Keratinocyte (primary cell): ENCODE measurements at regions not wholly inside any gene's neighbourhood (a gene's known extent, or its start where the extent isn't known, plus 50 kb on each side); places are given as distances from the start of the nearest gene placed in this dataset.

ENCODE experiments used
- DNase-seq: peaks from one replicate; pipeline ENCODE4 v3.0.0-alpha.2; 2011; ENCODE audit warnings: low read depth, missing footprints, low spot score
- FAIRE-seq: peaks from 2 replicates; lab custom pipeline; 2011; peaks lifted over from hg19 to GRCh38; lab: Jason Lieb, UNC
- H2AFZ ChIP-seq: 2 replicates; pipeline ENCODE4 v1.6.0; 2012; ENCODE audit warnings: low read length, control low read depth, inconsistent platforms; ENCODE audit not compliant: control insufficient read depth
- H3K27ac ChIP-seq: 2 replicates; pipeline ENCODE4 v1.5.1; 2011; ENCODE audit warnings: low read length; ENCODE audit not compliant: control insufficient read depth, insufficient read depth
- H3K27me3 ChIP-seq: 3 replicates; pipeline ENCODE4 v1.6.0; 2011; ENCODE audit warnings: low read length; ENCODE audit not compliant: control insufficient read depth, insufficient read depth; ENCODE audit errors: extremely low read depth
- H3K36me3 ChIP-seq, 2 experiments: 2 replicates in 1 of 2; 3 replicates in 1 of 2; pipeline ENCODE4 v1.5.1; 2011; ENCODE audit warnings: low read length in 2 of 2, mild to moderate bottlenecking in 1 of 2; ENCODE audit not compliant: control insufficient read depth in 2 of 2, insufficient read depth in 2 of 2; ENCODE audit errors: extremely low read depth in 1 of 2
- H3K4me1 ChIP-seq: 3 replicates; pipeline ENCODE4 v1.5.1; 2011; ENCODE audit warnings: low read length; ENCODE audit not compliant: control insufficient read depth, insufficient read depth; ENCODE audit errors: extremely low read depth
- H3K4me2 ChIP-seq: 3 replicates; pipeline ENCODE4 v1.6.0; 2011; ENCODE audit warnings: low read depth, low read length; ENCODE audit not compliant: control insufficient read depth, insufficient read depth; ENCODE audit errors: extremely low read depth
- H3K4me3 ChIP-seq, 3 experiments: fragments of 200-600 bp in 1 of 3; sonication (generic) in 1 of 3; 2 replicates in 2 of 3; 3 replicates in 1 of 3; pipeline ENCODE4 v1.5.1; 2011 to 2016; ENCODE audit warnings: low read length in 3 of 3, mild to moderate bottlenecking in 3 of 3, control low read depth in 2 of 3, inconsistent platforms in 1 of 3, low read depth in 1 of 3, mixed read lengths in 1 of 3, mixed run types in 1 of 3, moderate library complexity in 1 of 3; ENCODE audit not compliant: control insufficient read depth in 2 of 3, insufficient read depth in 2 of 3; ENCODE audit errors: extremely low read depth in 1 of 3
- H3K79me2 ChIP-seq: 2 replicates; pipeline ENCODE4 v1.6.0; 2012; ENCODE audit warnings: low read length; ENCODE audit not compliant: control insufficient read depth, insufficient read depth
- H3K9ac ChIP-seq: 3 replicates; pipeline ENCODE4 v1.6.0; 2011; ENCODE audit warnings: low read length; ENCODE audit not compliant: control insufficient read depth, insufficient read depth; ENCODE audit errors: extremely low read depth
- H3K9me1 ChIP-seq: 3 replicates; pipeline ENCODE4 v1.6.0; 2011; ENCODE audit warnings: low read length; ENCODE audit not compliant: control insufficient read depth, insufficient read depth; ENCODE audit errors: extremely low read depth
- H3K9me3 ChIP-seq: 2 replicates; pipeline ENCODE4 v1.5.1; 2012; ENCODE audit warnings: low read depth, low read length; ENCODE audit not compliant: control insufficient read depth
- H4K20me1 ChIP-seq: 3 replicates; pipeline ENCODE4 v1.6.0; 2011; ENCODE audit warnings: low read length; ENCODE audit not compliant: control insufficient read depth, insufficient read depth; ENCODE audit errors: extremely low read depth
- CTCF ChIP-seq, 3 experiments: IDR thresholded peaks in 1 of 3; conservative IDR thresholded peaks in 1 of 3; optimal IDR thresholded peaks in 1 of 3; 2 replicates in 2 of 3; 3 replicates in 1 of 3; pipeline versions ENCODE3 to v1.5.1; 2011; ENCODE audit warnings: low read length in 3 of 3, mild to moderate bottlenecking in 3 of 3, moderate library complexity in 2 of 3, control low read depth in 1 of 3, inconsistent platforms in 1 of 3; ENCODE audit not compliant: insufficient read depth in 2 of 3; ENCODE audit errors: extremely low read depth in 1 of 3
- EZH2 ChIP-seq: IDR thresholded peaks from one replicate; pipeline ENCODE4 v1.6.1; 2012; ENCODE audit warnings: inconsistent platforms, mild to moderate bottlenecking, low read length, moderate library complexity
- dilution Hi-C: fragments of 300-500 bp; cut with MboI; formaldehyde crosslinking; loops from one replicate; pipeline ENCODE4 v1.7.0; 2020; ENCODE audit warnings: low sequenced_read_pairs; ENCODE audit not compliant: extremely low pct_ligation_motif_present

- Histone ChIP-seq H2AFZ (no peak overlapping the region), H3K79me2 (no peaks in the 10 kb centered on the region), H3K9me1 (no peaks in the 10 kb centered on the region), H3K36me3 (no peaks in the 10 kb centered on the region), H3K27me3 (no peaks in the 10 kb centered on the region), H3K4me1 (peaks cover 2% of the 10 kb centered on the region), H3K27ac (no peak overlapping the region), H3K9me3 (no peaks in the 10 kb centered on the region), H3K4me2 (no peak overlapping the region), H3K4me3 (no peak overlapping the region), H4K20me1 (no peaks in the 10 kb centered on the region), H3K9ac (no peak overlapping the region)
- TF ChIP-seq EZH2 = no peak
- DNase-seq (no peak), FAIRE-seq (no peak)
- dilution Hi-C loops = no loop called here
Observed at GRCh38 chr1:98298319-98298718, 363.2 kb upstream of the SNX7 start.

- H3K4me2 ChIP-seq = no peak overlapping the region
- H3K27me3 ChIP-seq = no peaks in the 10 kb centered on the region
- H3K9me1 ChIP-seq = no peaks in the 10 kb centered on the region
- no peak overlapping the region for H3K27ac ChIP-seq
- H3K9ac ChIP-seq = no peak overlapping the region
- peak overlapping the region; percentile 19 for H2AFZ ChIP-seq
- TF ChIP-seq CTCF (optimal IDR thresholded peaks at IDR 0.05 in 1 of 3, IDR thresholded peaks at IDR 0.05 in 1 of 3, conservative IDR thresholded peaks at IDR 0.05 in 1 of 3; ENCODE audit: extremely low read depth in 1 of 3, insufficient read depth in 2 of 3, low read length in 3 of 3) (no peak), EZH2 (no peak)
- no peaks in the 10 kb centered on the region for H4K20me1 ChIP-seq
- DNase-seq (no peak), FAIRE-seq (no peak)
- H3K9me3 ChIP-seq = no peaks in the 10 kb centered on the region
- no peaks in the 10 kb centered on the region for H3K36me3 ChIP-seq
- H3K4me3 ChIP-seq = no peak overlapping the region
- no peaks in the 10 kb centered on the region for H3K79me2 ChIP-seq
- peaks cover 2% of the 10 kb centered on the region for H3K4me1 ChIP-seq
- dilution Hi-C loops = no loop called here
Observed at GRCh38 chr1:98296681-98297080, 364.8 kb upstream of the SNX7 start.

- H3K4me3 ChIP-seq = no peak overlapping the region
- H3K27ac ChIP-seq = no peak overlapping the region
- H3K27me3 ChIP-seq = no peaks in the 10 kb centered on the region
- H3K79me2 ChIP-seq = no peaks in the 10 kb centered on the region
- H3K9me1 ChIP-seq = no peaks in the 10 kb centered on the region
- H3K9ac ChIP-seq = no peak overlapping the region
- DNase-seq = no peak
- no peaks in the 10 kb centered on the region for H3K9me3 ChIP-seq
- H4K20me1 ChIP-seq = no peaks in the 10 kb centered on the region
- no peak for FAIRE-seq
- TF ChIP-seq CTCF (optimal IDR thresholded peaks at IDR 0.05 in 1 of 3, IDR thresholded peaks at IDR 0.05 in 1 of 3, conservative IDR thresholded peaks at IDR 0.05 in 1 of 3; ENCODE audit: extremely low read depth in 1 of 3, insufficient read depth in 2 of 3, low read length in 3 of 3) = no peak
- no peak for TF ChIP-seq EZH2
- no peaks in the 10 kb centered on the region for H3K36me3 ChIP-seq
- no peak overlapping the region for H2AFZ ChIP-seq
- dilution Hi-C loops = no loop called here
- peaks cover 2% of the 10 kb centered on the region for H3K4me1 ChIP-seq
- H3K4me2 ChIP-seq = no peak overlapping the region
Observed at GRCh38 chr1:98294127-98294526, 367.4 kb upstream of the SNX7 start.
